ENCODE measurements at regions not wholly inside any gene's neighbourhood (a gene's known extent, or its start where the extent isn't known, plus 50 kb on each side); places are given as distances from the start of the nearest gene placed in this dataset.
"Not testable (repeated sequence)": the region's sequence is repeated elsewhere in the genome, so short reads cannot be mapped to it uniquely, and the experiment has no call there.

DNA sequence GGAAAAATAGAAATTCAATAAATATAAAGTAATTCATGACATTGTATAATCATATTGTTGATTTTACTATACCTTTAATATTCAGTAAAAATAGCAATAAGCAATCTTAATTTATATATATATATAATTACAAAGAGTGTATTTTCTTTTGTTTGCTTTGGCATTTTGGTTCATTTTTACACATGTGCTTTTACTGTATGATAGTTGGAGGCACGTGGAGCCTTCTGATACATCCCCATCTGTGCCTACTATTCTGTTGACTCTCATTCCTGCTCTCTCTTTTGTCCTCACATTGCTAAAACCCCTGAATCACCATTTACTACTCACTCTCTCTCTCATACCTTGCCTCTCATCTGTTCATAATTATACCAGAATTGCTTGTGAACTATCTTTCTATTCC, 106.4 kb upstream of the NDST4 start:
- CTCF ChIA-PET: no interaction called here
- POLR2A ChIA-PET: no interaction called here
- no peak for DNase-seq (ENCODE audit: extremely low spot score)

DNA sequence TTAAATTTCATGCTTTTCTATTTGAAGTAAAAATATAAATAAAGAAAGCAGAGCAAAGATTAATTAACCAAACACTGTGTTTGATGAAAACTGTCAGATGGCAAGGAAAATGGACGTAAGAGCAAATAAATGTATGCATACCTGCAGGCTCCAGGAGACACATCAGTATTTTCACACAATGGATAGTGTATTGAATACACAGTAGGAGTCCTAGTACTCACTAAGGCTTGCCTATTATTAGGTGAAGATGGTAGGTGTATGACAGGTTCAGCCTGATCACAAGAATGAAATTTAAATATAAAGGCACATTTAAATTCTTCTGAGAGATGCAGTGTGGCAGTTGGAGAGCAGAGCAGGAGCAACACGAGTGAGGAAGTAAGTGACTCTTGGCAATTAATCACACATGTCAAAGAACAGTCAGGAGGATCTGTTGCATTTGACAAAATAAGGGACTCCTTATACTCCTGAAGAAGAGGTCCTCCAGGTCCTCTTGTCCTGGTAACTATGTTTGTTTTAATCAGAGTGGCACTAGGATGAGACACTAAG, 106.0 kb upstream of the NDST4 start:
- ChIA-PET CTCF (no interaction called here), POLR2A (no interaction called here)
- no peak for TF ChIP-seq CTCF (IDR thresholded peaks at IDR 0.05; ENCODE audit: control extremely low read depth, extremely low read depth, low read depth, missing control alignments)
- DNase-seq (ENCODE audit: extremely low spot score): no peak

More for the DNA sequence above, 106.4 kb upstream of the NDST4 start:
- TF ChIP-seq CTCF (IDR thresholded peaks at IDR 0.05; ENCODE audit: control extremely low read depth, extremely low read depth, low read depth, missing control alignments): no peak

- ChIA-PET CTCF (interaction anchor here (1.5 kb wide), 1 partner anchor 10 kb away, joined by 5 read pairs; no protein-coding TSS in a partner anchor), POLR2A (no interaction called here)
- TF ChIP-seq CTCF (IDR thresholded peaks at IDR 0.05; ENCODE audit: control extremely low read depth, extremely low read depth, low read depth, missing control alignments): no peak
- DNase-seq (ENCODE audit: extremely low spot score): no peak
These were observed 102.5 kb upstream of the NDST4 start for GRCh38 chr4:115215935-115216334.

DNA sequence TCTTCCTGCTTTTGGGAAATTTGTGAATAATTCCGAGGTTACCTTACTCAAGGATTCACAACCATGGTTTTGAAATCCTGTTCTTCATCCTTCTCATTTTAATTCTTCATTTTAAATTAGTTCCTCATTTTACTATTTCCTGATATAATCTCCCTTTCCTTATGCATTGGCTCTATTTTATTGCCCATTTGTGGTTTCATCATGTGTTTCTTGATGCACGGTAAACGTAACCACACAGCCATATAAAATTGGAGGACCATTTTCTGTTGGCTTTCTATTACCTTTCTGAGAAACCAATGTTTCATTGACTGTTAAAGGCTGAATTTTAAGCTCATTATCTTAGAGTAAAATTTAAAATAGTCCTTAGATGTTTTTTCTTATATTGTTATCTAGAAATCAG, 100.3 kb upstream of the NDST4 start:
- TF ChIP-seq CTCF (IDR thresholded peaks at IDR 0.05; ENCODE audit: control extremely low read depth, extremely low read depth, low read depth, missing control alignments): no peak
- CTCF ChIA-PET: no interaction called here
- POLR2A ChIA-PET: no interaction called here
- DNase-seq (ENCODE audit: extremely low spot score): no peak

GRCh38 chr4:115201042-115201330, 87.6 kb upstream of the NDST4 start:
- no peak for TF ChIP-seq CTCF (IDR thresholded peaks at IDR 0.05; ENCODE audit: control extremely low read depth, extremely low read depth, low read depth, missing control alignments)
- DNase-seq (ENCODE audit: extremely low spot score): no peak
- ChIA-PET POLR2A (no interaction called here), CTCF (interaction anchor here (1.4 kb wide), 1 partner anchor 13 kb away, joined by 4 read pairs; no protein-coding TSS in a partner anchor)

DNA sequence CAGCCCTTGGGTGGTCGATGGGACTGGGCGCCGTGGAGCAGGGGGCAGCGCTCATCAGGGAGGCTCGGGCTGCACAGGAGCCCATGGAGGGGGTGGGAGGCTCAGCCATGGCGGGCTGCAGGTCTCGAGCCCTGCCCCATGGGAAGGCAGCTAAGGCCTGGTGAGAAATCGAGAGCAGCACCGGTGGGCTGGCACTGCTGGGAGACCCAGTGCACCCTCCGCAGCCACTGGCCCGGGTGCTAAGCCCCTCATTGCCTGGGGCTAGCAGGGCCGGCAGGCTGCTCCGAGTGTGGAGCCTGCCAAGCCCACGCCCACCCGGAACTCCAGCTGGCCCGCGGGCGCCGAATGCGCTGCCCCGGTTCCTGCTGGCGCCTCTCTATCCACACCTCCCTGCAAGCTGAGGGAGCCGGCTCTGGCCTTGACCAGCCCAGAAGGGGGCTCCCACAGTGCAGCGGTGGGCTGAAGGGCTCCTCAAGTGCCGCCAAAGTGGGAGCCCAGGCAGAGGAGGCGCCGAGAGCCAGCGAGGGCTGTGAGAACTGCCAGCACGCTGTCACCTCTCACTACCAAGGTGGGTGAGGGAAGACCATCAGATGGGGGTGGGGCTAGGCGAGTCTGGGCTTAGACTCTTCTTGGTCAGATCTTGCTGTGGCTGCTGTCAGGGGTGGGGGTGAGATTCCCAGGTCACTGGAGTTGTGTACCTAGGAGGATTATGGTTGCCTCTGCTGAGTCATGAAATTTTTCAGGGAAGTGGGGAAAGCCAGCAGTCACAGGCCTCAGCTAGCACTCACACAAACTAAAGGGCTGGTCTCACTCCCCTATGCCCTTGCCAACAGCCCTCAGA, 87.0 kb upstream of the NDST4 start:
- CTCF ChIA-PET; POLR2A ChIA-PET; DNase-seq (ENCODE audit: extremely low spot score): not testable (repeated sequence)

GRCh38 chr4:115194612-115195011, 81.2 kb upstream of the NDST4 start:
- CTCF ChIA-PET, POLR2A ChIA-PET: not testable (repeated sequence)

DNA sequence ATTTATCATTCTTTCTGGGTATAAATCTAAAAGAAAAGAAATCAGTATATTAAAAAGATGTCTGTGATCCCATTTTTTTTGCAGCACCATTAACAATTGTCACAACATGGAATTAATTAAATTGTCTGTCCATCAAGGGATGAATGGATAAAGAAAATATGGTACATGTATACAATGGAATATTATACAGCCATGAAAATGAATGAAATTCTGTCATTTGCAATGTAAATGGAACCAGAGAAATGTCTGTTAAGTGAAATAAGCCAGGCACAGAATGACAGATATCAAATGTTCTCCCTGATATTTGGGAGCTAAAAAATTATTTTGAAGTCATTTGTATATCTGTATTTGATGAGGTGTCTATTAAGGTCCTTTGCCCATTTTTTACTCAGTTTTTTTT, 77.1 kb upstream of the NDST4 start:
- ChIA-PET CTCF (no interaction called here), POLR2A (no interaction called here)
- DNase-seq (ENCODE audit: extremely low spot score): no peak
- TF ChIP-seq CTCF (IDR thresholded peaks at IDR 0.05; ENCODE audit: control extremely low read depth, extremely low read depth, low read depth, missing control alignments): no peak

More at GRCh38 chr4:115194612-115195011, 81.2 kb upstream of the NDST4 start:
- not testable (repeated sequence) for DNase-seq (ENCODE audit: extremely low spot score)

All from GM10248 (cell line).